Femur (tissue), 1 donor: ENCODE measurements at regions not wholly inside any gene's neighbourhood (a gene's known extent, or its start where the extent isn't known, plus 50 kb on each side); places are given as distances from the start of the nearest gene placed in this dataset.

Experiments
- DNase-seq: peaks from one replicate; pipeline ENCODE4 v3.0.0-alpha.2; 2017

GRCh38 chr2:174667250-174667860 is 69.8 kb upstream of the WIPF1 start:
- DNase-seq, result no peak

GRCh38 chr2:174666845-174667244 is 69.2 kb upstream of the WIPF1 start:
- DNase-seq, result no peak

DNA sequence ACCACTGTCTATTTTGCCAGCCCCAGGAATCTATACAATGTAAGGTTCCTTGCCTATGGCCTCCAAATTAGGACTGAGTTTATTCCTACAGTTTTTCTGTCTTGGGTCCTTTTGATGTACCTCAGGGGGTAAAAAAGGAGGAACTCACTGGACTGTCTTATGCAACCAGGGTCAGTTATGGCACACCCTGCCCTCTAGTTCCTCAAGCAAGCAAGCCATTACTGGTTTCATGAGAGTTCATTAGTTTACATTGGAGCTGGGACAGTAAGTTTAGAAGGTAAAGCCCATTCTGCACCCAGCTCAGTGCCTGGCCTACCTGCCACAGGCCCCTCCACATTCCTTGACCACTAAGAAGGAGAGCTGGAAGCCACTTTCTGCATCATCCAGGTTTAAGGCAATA is 68.7 kb upstream of the WIPF1 start:
- no peak for DNase-seq

- peak; percentile 42 for DNase-seq
Measured at GRCh38 chr2:174664084-174664759, 66.6 kb upstream of the WIPF1 start.

- peak; percentile 76 for DNase-seq
Measured at GRCh38 chr2:174663550-174663949, 65.9 kb upstream of the WIPF1 start.

GRCh38 chr2:174662859-174663258 is 65.3 kb upstream of the WIPF1 start:
- no peak for DNase-seq

DNA sequence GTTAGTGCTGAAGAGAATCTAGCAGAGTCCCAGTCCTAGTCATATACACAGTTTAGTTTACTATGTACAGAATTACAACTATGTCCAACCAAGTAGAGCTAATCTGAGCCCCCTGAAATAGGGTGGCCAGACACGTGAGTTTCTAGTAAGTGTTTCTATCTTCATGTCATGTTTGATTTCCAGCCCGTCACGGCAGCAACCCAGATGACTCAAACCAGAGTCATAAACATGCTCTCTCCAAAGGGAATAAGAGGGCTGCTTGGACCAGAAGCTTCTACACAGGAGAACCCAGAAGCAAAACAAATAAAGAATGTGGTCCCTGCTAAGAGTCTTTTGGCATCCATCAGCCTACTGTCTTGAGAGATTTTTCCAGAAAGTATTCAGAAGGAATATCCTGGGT is 64.9 kb upstream of the WIPF1 start:
- no peak for DNase-seq

- no peak for DNase-seq
Measured at GRCh38 chr2:174660984-174661675, 63.5 kb upstream of the WIPF1 start.

DNA sequence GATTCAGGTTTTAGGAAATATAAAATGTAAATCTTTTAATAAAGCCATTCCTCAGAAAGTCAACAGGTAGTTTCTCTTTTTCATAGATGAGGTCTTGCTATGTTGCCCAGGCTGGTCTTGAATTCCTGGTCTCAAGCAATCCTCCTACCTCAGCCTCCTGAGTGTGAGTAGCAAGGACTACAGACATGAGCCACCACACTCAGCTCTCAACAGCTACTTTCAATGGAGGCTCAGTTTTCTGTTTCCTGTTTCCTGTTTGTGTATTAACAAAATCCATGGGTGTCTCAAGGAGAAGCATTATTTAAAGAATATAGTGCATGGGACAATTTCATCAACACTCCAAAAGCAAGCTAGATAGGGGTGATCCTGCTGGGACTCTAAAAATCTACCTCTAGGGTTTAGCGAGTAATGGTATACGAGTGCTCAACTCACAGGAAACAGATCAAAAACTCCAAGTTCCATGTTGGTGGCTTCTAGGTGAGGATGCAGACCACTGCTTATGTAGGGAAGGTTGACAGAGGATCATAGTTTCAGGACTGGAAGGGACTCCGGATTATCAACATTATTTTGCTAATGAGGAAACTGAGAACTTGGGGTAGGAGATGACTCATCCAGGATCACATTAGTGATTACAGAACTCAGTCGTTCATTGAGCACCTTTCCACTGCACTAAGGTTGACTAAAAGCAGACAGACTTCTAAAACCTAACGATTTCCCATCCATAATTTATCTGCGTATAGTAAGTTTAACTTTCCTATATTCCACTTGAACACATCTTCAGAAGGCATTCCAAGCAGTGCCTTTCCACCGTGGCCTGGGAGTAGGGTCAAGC is 61.7 kb upstream of the WIPF1 start:
- no peak for DNase-seq

DNA sequence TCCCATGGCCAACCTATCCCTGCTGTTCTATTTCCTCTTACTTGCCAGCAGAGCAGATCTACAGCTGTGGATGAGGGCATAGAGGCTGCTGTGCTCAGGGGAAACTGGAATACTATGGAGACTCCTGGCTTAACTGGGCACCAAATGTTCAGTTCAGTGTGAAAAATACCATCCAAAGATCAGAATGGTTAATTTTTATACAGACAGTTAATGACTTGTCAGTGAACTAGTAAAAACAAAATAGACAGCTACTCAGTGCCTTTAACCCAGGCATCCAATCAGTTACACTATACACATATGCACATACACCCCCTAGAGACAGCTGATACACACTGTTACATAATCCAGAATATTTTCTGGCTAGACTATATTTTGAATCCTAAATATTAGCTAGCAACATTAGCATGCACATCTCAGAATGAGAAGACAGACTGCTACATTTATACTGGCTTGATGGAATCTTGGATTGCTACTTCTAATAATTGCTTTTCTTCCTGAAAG is 59.1 kb upstream of the WIPF1 start:
- DNase-seq, result no peak

DNA sequence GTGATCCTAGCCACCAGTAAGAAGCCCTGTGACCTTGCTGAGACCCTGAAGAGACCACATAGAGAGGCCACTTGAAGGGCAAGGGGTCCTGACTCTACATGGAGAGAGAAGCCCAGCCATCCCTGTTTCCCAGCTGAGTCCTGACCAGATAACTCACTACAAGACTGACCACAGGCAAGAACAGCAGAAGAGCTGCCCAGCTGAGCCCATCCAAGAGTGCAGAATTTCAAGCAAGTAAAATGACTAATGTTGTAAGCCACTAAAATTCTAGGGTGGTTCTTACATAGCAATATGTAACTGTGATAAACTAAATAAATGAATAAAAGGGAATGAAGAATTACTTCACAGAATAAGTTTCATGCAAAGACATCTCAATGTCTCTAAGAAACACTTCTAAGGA is 58.4 kb upstream of the WIPF1 start:
- no peak for DNase-seq

GRCh38 chr2:174654419-174654941 is 56.9 kb upstream of the WIPF1 start:
- no peak for DNase-seq

- no peak for DNase-seq
Measured at GRCh38 chr2:174648896-174649295, 51.3 kb upstream of the WIPF1 start.
